Stimulated activated naive B cell treated with anti-CD40 and anti-IgM and Interleukin-4, amounts not matched to agents 10 μg/mL and 1 μg/mL and 100 μg/mL, for 72 hours (primary cell): ENCODE measurements at regions not wholly inside any gene's neighbourhood (a gene's known extent, or its start where the extent isn't known, plus 50 kb on each side); places are given as distances from the start of the nearest gene placed in this dataset.

Experiments used
- ATAC-seq, 2 donors: fragments of 150-1000 bp; cut with Tn5 transposase; replicated peaks; 2 replicates each; pipeline ENCODE4 v1.10.0; 2021; ENCODE audit warnings: moderate library complexity in 1 of 2
- DNase-seq: peaks from one replicate; pipeline ENCODE4 v3.0.0; 2021
- H3K27ac Mint-ChIP-seq: one replicate; pipeline ENCODE4 v1.8.0; 2022; ENCODE audit warnings: mild to moderate bottlenecking, mixed read lengths
- H3K27me3 Mint-ChIP-seq, 2 donors: one replicate each; pipeline ENCODE4 v1.8.0; 2022; ENCODE audit warnings: mixed read lengths in 2 of 2
- H3K36me3 Mint-ChIP-seq, 2 donors: one replicate each; pipeline ENCODE4 v1.8.0; 2022; ENCODE audit warnings: mixed read lengths in 2 of 2, mild to moderate bottlenecking in 1 of 2
- H3K4me1 Mint-ChIP-seq, 2 donors: one replicate each; pipeline ENCODE4 v1.8.0; 2022; ENCODE audit warnings: mixed read lengths in 2 of 2, mild to moderate bottlenecking in 1 of 2
- H3K4me3 Mint-ChIP-seq, 2 donors: one replicate each; pipeline ENCODE4 v1.8.0; 2022; ENCODE audit warnings: mild to moderate bottlenecking in 2 of 2, mixed read lengths in 2 of 2, moderate library complexity in 1 of 2
- H3K9me3 Mint-ChIP-seq, 2 donors: one replicate each; pipeline ENCODE4 v1.8.0; 2022; ENCODE audit warnings: mixed read lengths in 2 of 2, mild to moderate bottlenecking in 1 of 2

DNA sequence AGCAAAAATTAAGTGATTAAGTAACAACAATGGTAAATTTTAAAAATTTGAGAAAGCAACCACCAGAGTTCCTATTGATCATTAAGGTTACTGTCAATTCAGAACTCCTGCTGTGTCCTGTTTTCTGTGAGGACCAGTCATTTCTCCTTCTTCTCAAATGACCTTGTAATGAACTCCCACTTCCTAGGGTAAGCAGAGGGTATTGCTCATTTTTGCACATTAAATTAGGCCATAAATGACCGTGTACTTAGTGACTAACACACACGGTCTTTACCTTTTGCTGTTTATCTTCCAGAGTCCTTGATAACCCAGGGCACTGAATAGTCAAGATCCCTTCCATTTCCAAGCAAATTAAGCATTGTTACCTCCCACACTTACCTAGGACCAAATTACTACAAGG, 227.5 kb upstream of the LYPLAL1 start:
- Mint-ChIP-seq H3K27ac (no peak overlapping the region), H3K36me3 (no peaks in the 10 kb centered on the region), H3K4me3 (no peak overlapping the region), H3K27me3 (no peaks in the 10 kb centered on the region), H3K9me3 (no peaks in the 10 kb centered on the region), H3K4me1 (no peaks in the 10 kb centered on the region)
- ATAC-seq (peak in 1 of 2 donors; percentile 31), DNase-seq (no peak)

DNA sequence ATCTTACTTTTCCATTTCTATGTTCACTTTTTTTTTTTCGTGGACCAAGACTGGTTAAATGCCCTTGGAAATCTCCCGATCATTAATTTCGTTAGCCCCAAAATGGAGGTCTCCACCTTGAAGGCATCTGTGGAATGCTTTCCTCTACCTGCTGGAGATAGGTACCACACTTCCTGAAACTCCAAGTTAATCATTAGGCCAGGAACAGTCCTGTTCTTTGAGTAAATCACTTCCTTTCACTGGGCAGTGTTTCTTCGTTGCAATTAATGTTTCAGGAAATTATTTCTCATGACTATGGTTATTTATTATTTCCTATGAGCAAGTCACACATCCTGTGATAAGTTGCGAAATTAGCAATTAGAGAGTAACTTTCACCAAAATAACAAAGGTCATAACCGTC, 225.2 kb upstream of the LYPLAL1 start:
- Mint-ChIP-seq H3K27ac (no peak overlapping the region), H3K4me3 (no peak overlapping the region), H3K9me3 (no peaks in the 10 kb centered on the region), H3K4me1 (no peaks in the 10 kb centered on the region), H3K36me3 (no peaks in the 10 kb centered on the region), H3K27me3 (no peaks in the 10 kb centered on the region)
- no peak for DNase-seq
- no peak for ATAC-seq

- no peak overlapping the region for H3K27ac Mint-ChIP-seq
- H3K9me3 Mint-ChIP-seq: no peaks in the 10 kb centered on the region
- ATAC-seq (no peak), DNase-seq (no peak)
- H3K4me3 Mint-ChIP-seq: no peak overlapping the region
- no peaks in the 10 kb centered on the region for H3K36me3 Mint-ChIP-seq
- no peaks in the 10 kb centered on the region for H3K4me1 Mint-ChIP-seq
- no peaks in the 10 kb centered on the region for H3K27me3 Mint-ChIP-seq
These were observed 220.3 kb upstream of the LYPLAL1 start for GRCh38 chr1:218953386-218953785.

GRCh38 chr1:218957971-218958370, 215.7 kb upstream of the LYPLAL1 start:
- H3K36me3 Mint-ChIP-seq: no peaks in the 10 kb centered on the region
- H3K4me1 Mint-ChIP-seq: no peaks in the 10 kb centered on the region
- H3K9me3 Mint-ChIP-seq: no peaks in the 10 kb centered on the region
- DNase-seq: no peak
- no peak for ATAC-seq
- no peak overlapping the region for H3K4me3 Mint-ChIP-seq
- peaks cover 4 to 5% of the 10 kb centered on the region in 2 donors for H3K27me3 Mint-ChIP-seq
- no peak overlapping the region for H3K27ac Mint-ChIP-seq

GRCh38 chr1:218959784-218960183, 213.9 kb upstream of the LYPLAL1 start:
- H3K4me1 Mint-ChIP-seq: no peaks in the 10 kb centered on the region
- no peak overlapping the region for H3K27ac Mint-ChIP-seq
- H3K4me3 Mint-ChIP-seq: no peak overlapping the region
- H3K36me3 Mint-ChIP-seq: no peaks in the 10 kb centered on the region
- H3K27me3 Mint-ChIP-seq: peaks cover 4 to 5% of the 10 kb centered on the region in 2 donors
- ATAC-seq: no peak
- DNase-seq: no peak
- H3K9me3 Mint-ChIP-seq: no peaks in the 10 kb centered on the region

GRCh38 chr1:218964471-218965185, 209.1 kb upstream of the LYPLAL1 start:
- H3K36me3 Mint-ChIP-seq: no peaks in the 10 kb centered on the region
- no peak for DNase-seq

DNA sequence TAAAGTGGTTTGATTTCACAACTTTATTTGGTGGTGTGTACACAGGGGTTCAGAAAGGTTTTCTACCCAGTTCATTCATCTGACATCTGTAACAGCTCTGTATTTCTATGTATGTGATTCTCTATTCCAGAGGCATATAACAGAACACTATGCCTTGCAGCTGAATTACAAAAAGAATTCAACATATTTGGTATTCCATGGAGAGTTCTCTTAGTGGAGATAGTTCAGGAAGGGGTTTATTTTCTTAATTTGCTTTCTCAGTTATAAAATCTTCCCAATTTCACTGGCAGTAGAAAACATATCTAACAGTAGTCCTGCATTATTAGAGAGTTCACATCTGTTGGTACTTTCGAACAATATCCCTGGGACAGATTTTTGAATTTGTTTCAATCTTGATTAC, 207.9 kb upstream of the LYPLAL1 start:
- H3K9me3 Mint-ChIP-seq: no peaks in the 10 kb centered on the region
- no peak overlapping the region for H3K27ac Mint-ChIP-seq
- no peak overlapping the region for H3K4me3 Mint-ChIP-seq
- no peaks in the 10 kb centered on the region for H3K27me3 Mint-ChIP-seq
- no peak for DNase-seq
- H3K36me3 Mint-ChIP-seq: no peaks in the 10 kb centered on the region
- no peaks in the 10 kb centered on the region for H3K4me1 Mint-ChIP-seq
- ATAC-seq: no peak

More at GRCh38 chr1:218964471-218965185, 209.1 kb upstream of the LYPLAL1 start:
- Mint-ChIP-seq H3K9me3 (no peaks in the 10 kb centered on the region), H3K4me3 (no peak overlapping the region), H3K27ac (no peak overlapping the region), H3K4me1 (no peaks in the 10 kb centered on the region), H3K27me3 (peaks cover 4 to 5% of the 10 kb centered on the region in 2 donors)
- ATAC-seq: no peak

DNA sequence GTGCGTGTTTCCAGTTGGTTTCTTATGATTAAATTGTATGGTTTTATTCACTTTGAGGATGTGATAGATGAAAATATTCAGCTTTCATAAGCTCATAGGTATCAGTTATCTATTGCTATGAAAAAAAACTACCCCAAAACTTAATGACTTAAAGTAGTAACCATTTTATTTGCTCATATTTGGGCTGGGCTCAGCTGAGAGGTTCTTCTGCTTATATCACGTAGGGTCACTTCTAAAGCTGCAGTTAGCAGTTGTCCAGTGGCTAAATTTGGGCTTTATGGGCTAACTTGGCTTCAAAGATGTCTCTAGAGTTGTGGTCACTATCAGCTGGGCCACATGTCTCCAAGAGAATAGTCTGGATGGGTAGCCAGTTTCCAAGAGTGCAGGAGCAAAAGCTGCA, 206.4 kb upstream of the LYPLAL1 start:
- Mint-ChIP-seq H3K4me3 (no peak overlapping the region), H3K9me3 (no peaks in the 10 kb centered on the region), H3K36me3 (no peaks in the 10 kb centered on the region), H3K4me1 (no peaks in the 10 kb centered on the region), H3K27ac (no peak overlapping the region), H3K27me3 (no peaks in the 10 kb centered on the region)
- ATAC-seq: no peak
- no peak for DNase-seq

- Mint-ChIP-seq H3K27ac (no peak overlapping the region), H3K4me1 (no peaks in the 10 kb centered on the region), H3K4me3 (no peak overlapping the region), H3K27me3 (peaks cover 0 to 4% of the 10 kb centered on the region in 2 donors), H3K36me3 (no peaks in the 10 kb centered on the region), H3K9me3 (peaks cover 2 to 4% of the 10 kb centered on the region in 2 donors)
- DNase-seq (no peak), ATAC-seq (no peak)
These were observed 205.8 kb upstream of the LYPLAL1 start for GRCh38 chr1:218967836-218968235.

GRCh38 chr1:218969006-218969405, 204.7 kb upstream of the LYPLAL1 start:
- H3K4me1 Mint-ChIP-seq: no peaks in the 10 kb centered on the region
- no peak overlapping the region for H3K4me3 Mint-ChIP-seq
- peaks cover 4 to 5% of the 10 kb centered on the region in 2 donors for H3K9me3 Mint-ChIP-seq
- peaks cover 0 to 4% of the 10 kb centered on the region in 2 donors for H3K27me3 Mint-ChIP-seq
- ATAC-seq: no peak
- DNase-seq: no peak
- H3K27ac Mint-ChIP-seq: no peak overlapping the region
- no peaks in the 10 kb centered on the region for H3K36me3 Mint-ChIP-seq

- DNase-seq: no peak
- peaks cover 4 to 5% of the 10 kb centered on the region in 2 donors for H3K9me3 Mint-ChIP-seq
- H3K4me3 Mint-ChIP-seq: no peak overlapping the region
- ATAC-seq: no peak
- peaks cover 0 to 4% of the 10 kb centered on the region in 2 donors for H3K27me3 Mint-ChIP-seq
- H3K36me3 Mint-ChIP-seq: no peaks in the 10 kb centered on the region
- H3K27ac Mint-ChIP-seq: no peak overlapping the region
- H3K4me1 Mint-ChIP-seq: no peaks in the 10 kb centered on the region
These were observed 203.2 kb upstream of the LYPLAL1 start for GRCh38 chr1:218970397-218970990.

GRCh38 chr1:218971156-218971555, 202.5 kb upstream of the LYPLAL1 start:
- H3K36me3 Mint-ChIP-seq: no peaks in the 10 kb centered on the region
- no peak overlapping the region for H3K27ac Mint-ChIP-seq
- H3K4me3 Mint-ChIP-seq: no peak overlapping the region
- H3K27me3 Mint-ChIP-seq: peaks cover 0 to 4% of the 10 kb centered on the region in 2 donors
- DNase-seq (no peak), ATAC-seq (no peak)
- H3K9me3 Mint-ChIP-seq: peaks cover 4 to 5% of the 10 kb centered on the region in 2 donors
- no peaks in the 10 kb centered on the region for H3K4me1 Mint-ChIP-seq

DNA sequence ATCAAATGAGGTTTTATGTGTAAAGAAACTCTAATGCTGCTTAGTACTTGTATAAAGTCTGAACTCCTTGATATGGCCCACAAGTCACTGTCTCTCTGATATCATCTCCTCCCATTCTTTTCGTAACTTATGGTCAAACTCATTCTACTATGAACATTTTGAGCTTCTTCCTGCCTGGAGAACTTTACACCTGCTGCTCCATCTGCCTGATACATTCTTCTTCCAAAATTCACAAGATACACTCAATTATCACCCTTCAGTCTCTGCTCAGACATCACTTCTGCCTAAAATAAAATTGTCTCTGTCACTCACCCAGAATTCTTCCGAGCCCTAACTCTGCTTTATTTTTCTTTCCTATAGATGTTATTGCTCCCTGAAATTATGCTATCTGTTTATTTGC, 192.8 kb upstream of the LYPLAL1 start:
- ATAC-seq (no peak), DNase-seq (no peak)
- Mint-ChIP-seq H3K27ac (no peak overlapping the region), H3K4me1 (no peaks in the 10 kb centered on the region), H3K9me3 (no peaks in the 10 kb centered on the region), H3K27me3 (no peaks in the 10 kb centered on the region), H3K36me3 (no peaks in the 10 kb centered on the region), H3K4me3 (no peak overlapping the region)

DNA sequence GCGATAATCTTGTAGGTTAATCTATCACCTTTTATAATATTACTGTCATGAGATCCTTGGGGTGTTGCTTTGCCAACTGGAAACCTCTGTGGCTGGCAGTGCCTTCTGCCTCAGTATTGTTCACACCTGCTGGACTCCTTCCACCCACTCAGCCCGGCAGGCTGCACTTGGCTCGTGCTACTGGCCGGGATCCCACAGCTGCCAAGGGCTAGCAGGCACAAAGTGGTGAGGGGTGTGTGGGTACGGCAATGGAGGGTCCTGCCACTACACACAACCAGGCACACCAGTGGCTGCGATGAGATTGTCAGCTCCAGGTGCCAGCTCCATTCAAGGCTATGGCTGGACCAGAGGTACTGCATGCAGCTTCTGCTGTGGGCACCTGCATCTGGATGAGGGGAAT, 191.2 kb upstream of the LYPLAL1 start:
- Mint-ChIP-seq H3K27me3 (no peaks in the 10 kb centered on the region), H3K4me1 (no peaks in the 10 kb centered on the region), H3K36me3 (no peaks in the 10 kb centered on the region), H3K4me3 (no peak overlapping the region), H3K27ac (no peak overlapping the region), H3K9me3 (no peaks in the 10 kb centered on the region)
- DNase-seq (no peak), ATAC-seq (no peak)

- no peaks in the 10 kb centered on the region for H3K36me3 Mint-ChIP-seq
- ATAC-seq (no peak), DNase-seq (no peak)
- no peaks in the 10 kb centered on the region for H3K27me3 Mint-ChIP-seq
- H3K4me3 Mint-ChIP-seq: no peak overlapping the region
- H3K27ac Mint-ChIP-seq: no peak overlapping the region
- H3K9me3 Mint-ChIP-seq: no peaks in the 10 kb centered on the region
- H3K4me1 Mint-ChIP-seq: no peaks in the 10 kb centered on the region
These were observed 190.2 kb upstream of the LYPLAL1 start for GRCh38 chr1:218983433-218983832.
